ENCODE measurements at regions not wholly inside any gene's neighbourhood (a gene's known extent, or its start where the extent isn't known, plus 50 kb on each side); places are given as distances from the start of the nearest gene placed in this dataset.
"Not testable (repeated sequence)": the region's sequence is repeated elsewhere in the genome, so short reads cannot be mapped to it uniquely, and the experiment has no call there.

DNA sequence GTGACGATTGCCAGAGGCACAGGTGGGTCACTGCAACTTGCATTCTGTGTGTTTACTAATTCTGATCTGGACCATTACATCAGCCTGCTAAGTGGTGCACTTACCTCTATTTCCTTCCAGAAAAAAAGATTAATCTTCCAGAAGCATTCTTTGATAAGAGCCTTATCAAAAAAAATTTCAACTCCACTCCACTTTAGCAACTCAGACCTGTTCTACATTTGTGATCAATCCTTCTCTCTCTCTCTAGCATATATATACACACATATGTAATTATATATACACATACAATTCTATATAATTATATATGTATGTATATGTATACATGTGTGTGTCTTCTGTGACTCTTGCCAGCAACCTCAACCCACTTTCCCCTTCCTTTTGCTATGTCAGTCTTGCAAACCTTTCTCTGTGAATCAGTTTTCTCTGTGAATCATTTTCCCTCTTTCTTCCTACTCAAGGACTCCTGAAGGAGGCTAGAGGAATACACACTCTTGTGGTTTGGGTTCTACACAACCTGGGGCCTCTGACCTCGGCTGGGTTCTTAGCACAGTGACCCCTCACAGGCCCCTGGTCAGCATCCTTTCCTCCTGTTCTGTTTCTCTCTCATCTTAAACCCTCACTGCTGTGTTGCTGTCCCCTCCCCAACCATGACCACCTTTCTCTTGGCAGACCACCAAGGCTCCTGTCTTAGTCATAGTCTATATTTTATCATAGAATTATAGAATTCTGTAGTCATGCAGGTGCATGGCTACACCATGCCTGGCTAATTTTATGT, 130.4 kb upstream of the PELI1 start:
- H3K27me3 Mint-ChIP-seq (ENCODE audit: unreplicated experiment) = no peaks in the 10 kb centered on the region
- peak overlapping the region; percentile 41 for H3K27ac Mint-ChIP-seq (ENCODE audit: unreplicated experiment)
- no peak for TF ChIP-seq CTCF (IDR thresholded peaks at IDR 0.05)
- H3K4me1 Mint-ChIP-seq (ENCODE audit: unreplicated experiment) = peaks cover 48% of the 10 kb centered on the region
- H3K36me3 Mint-ChIP-seq (ENCODE audit: unreplicated experiment) = no peaks in the 10 kb centered on the region
- no peak for DNase-seq (ENCODE audit: extremely low spot score, unreplicated experiment)
- H3K9me3 Mint-ChIP-seq (ENCODE audit: unreplicated experiment) = peaks cover 3% of the 10 kb centered on the region
- H3K4me3 Mint-ChIP-seq (ENCODE audit: unreplicated experiment) = no peak overlapping the region

DNA sequence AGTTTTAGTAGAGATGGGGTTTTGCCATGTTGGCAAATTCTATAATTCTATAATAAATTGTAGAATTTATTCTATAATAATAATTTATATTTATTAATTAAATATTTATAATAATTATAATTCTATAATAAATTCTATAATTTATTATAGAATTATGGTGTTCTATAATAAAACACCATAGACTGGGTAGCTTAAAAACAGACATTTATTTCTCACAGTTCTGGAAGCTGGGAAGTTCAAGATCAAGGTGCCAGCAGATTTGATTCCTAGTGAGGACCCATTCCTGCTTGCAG, 130.9 kb upstream of the PELI1 start:
- H3K4me3 Mint-ChIP-seq (ENCODE audit: unreplicated experiment) = no peak overlapping the region
- H3K4me1 Mint-ChIP-seq (ENCODE audit: unreplicated experiment) = peaks cover 48% of the 10 kb centered on the region
- peaks cover 3% of the 10 kb centered on the region for H3K9me3 Mint-ChIP-seq (ENCODE audit: unreplicated experiment)
- H3K27ac Mint-ChIP-seq (ENCODE audit: unreplicated experiment) = no peak overlapping the region
- no peak for TF ChIP-seq CTCF (IDR thresholded peaks at IDR 0.05)
- no peak for DNase-seq (ENCODE audit: extremely low spot score, unreplicated experiment)
- no peaks in the 10 kb centered on the region for H3K36me3 Mint-ChIP-seq (ENCODE audit: unreplicated experiment)
- H3K27me3 Mint-ChIP-seq (ENCODE audit: unreplicated experiment) = no peaks in the 10 kb centered on the region

DNA sequence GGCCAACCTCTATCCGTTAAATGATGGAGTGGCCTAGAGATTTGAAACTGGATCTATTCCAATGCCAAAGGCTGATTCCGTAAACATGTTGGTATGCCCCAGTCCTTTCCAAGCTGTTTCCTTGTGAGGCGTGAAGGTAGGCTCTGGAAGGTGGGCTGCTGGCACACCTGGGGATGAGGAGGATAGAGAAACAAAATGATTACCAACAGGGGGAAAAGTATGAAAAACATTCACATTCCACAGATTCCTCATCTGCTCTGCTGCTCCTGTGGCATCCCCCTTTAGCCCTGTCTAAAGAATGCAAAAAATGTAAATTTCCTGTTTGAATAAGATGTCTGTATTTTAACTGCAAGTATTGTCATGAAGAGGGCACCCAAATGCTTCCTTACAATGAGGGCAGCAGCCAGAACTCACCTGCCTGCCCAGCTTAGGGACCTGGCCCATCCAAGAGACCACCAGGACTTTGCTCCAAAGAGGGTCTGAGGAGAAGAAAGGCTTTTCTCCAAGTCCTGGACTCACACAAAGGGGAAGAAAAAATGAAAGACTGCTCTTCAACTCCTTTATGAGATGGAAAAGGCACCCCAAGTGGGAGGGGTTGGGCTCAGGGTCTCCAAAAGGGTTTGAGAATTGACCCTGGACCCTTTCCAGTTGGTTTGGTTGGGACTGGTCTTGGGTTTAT, 132.3 kb upstream of the PELI1 start:
- H3K4me1 Mint-ChIP-seq (ENCODE audit: unreplicated experiment) = peaks cover 48% of the 10 kb centered on the region
- no peak for DNase-seq (ENCODE audit: extremely low spot score, unreplicated experiment)

GRCh38 chr2:64277101-64277849, 133.1 kb upstream of the PELI1 start:
- H3K4me1 Mint-ChIP-seq (ENCODE audit: unreplicated experiment) = peaks cover 48% of the 10 kb centered on the region
- H3K27me3 Mint-ChIP-seq (ENCODE audit: unreplicated experiment) = no peaks in the 10 kb centered on the region
- H3K4me3 Mint-ChIP-seq (ENCODE audit: unreplicated experiment) = no peak overlapping the region
- no peak for TF ChIP-seq CTCF (IDR thresholded peaks at IDR 0.05)
- DNase-seq (ENCODE audit: extremely low spot score, unreplicated experiment) = no peak
- no peaks in the 10 kb centered on the region for H3K36me3 Mint-ChIP-seq (ENCODE audit: unreplicated experiment)
- no peaks in the 10 kb centered on the region for H3K9me3 Mint-ChIP-seq (ENCODE audit: unreplicated experiment)
- peak overlapping the region; percentile 81 for H3K27ac Mint-ChIP-seq (ENCODE audit: unreplicated experiment)

More for the DNA sequence above, 132.3 kb upstream of the PELI1 start:
- Mint-ChIP-seq H3K9me3 (ENCODE audit: unreplicated experiment) (no peaks in the 10 kb centered on the region), H3K4me3 (ENCODE audit: unreplicated experiment) (no peak overlapping the region), H3K27me3 (ENCODE audit: unreplicated experiment) (no peaks in the 10 kb centered on the region), H3K27ac (ENCODE audit: unreplicated experiment) (peak overlapping the region; percentile 81), H3K36me3 (ENCODE audit: unreplicated experiment) (no peaks in the 10 kb centered on the region)
- no peak for TF ChIP-seq CTCF (IDR thresholded peaks at IDR 0.05)

- not testable (repeated sequence) for H3K9me3 Mint-ChIP-seq (ENCODE audit: unreplicated experiment); DNase-seq (ENCODE audit: extremely low spot score, unreplicated experiment); H3K27ac Mint-ChIP-seq (ENCODE audit: unreplicated experiment); H3K36me3 Mint-ChIP-seq (ENCODE audit: unreplicated experiment); H3K27me3 Mint-ChIP-seq (ENCODE audit: unreplicated experiment); H3K4me3 Mint-ChIP-seq (ENCODE audit: unreplicated experiment)
- H3K4me1 Mint-ChIP-seq (ENCODE audit: unreplicated experiment) = peaks cover 21% of the 10 kb centered on the region
Observed at GRCh38 chr2:64280812-64281211, 136.6 kb upstream of the PELI1 start.
